Ishikawa (cell line): ENCODE measurements at regions not wholly inside any gene's neighbourhood (a gene's known extent, or its start where the extent isn't known, plus 50 kb on each side); places are given as distances from the start of the nearest gene placed in this dataset.

Experiments used
- CEBPB ChIP-seq: IDR thresholded peaks from 2 replicates; pipeline ENCODE4 v1.6.1; 2012
- CREB1 ChIP-seq: IDR thresholded peaks from 2 replicates; pipeline ENCODE4 v1.6.1; 2012; ENCODE audit warnings: low read depth
- EGR1 ChIP-seq: IDR thresholded peaks from 2 replicates; pipeline ENCODE4 v1.6.1; 2012
- EP300 ChIP-seq: IDR thresholded peaks from 2 replicates; pipeline ENCODE4 v1.6.1; 2012; ENCODE audit warnings: borderline replicate concordance
- FOXM1 ChIP-seq: IDR thresholded peaks from 2 replicates; pipeline ENCODE4 v1.6.1; 2012; ENCODE audit warnings: low read depth, borderline replicate concordance
- MAX ChIP-seq: IDR thresholded peaks from 2 replicates; pipeline ENCODE4 v1.6.1; 2012
- NFIC ChIP-seq: IDR thresholded peaks from 2 replicates; pipeline ENCODE4 v1.6.1; 2012
- RAD21 ChIP-seq: IDR thresholded peaks from 2 replicates; pipeline ENCODE4 v1.6.1; 2012; ENCODE audit warnings: low read depth
- REST ChIP-seq: IDR thresholded peaks from 2 replicates; pipeline ENCODE4 v1.6.1; 2012; ENCODE audit warnings: low read depth, mild to moderate bottlenecking
- TAF1 ChIP-seq: IDR thresholded peaks from 2 replicates; pipeline ENCODE4 v1.6.1; 2012; ENCODE audit warnings: low read depth, mild to moderate bottlenecking
- TCF12 ChIP-seq: IDR thresholded peaks from 2 replicates; pipeline ENCODE4 v1.6.1; 2012; ENCODE audit warnings: low read depth
- TEAD4 ChIP-seq: IDR thresholded peaks from 2 replicates; pipeline ENCODE4 v1.6.1; 2012
- USF1 ChIP-seq: IDR thresholded peaks from 2 replicates; pipeline ENCODE4 v1.6.1; 2012
- YY1 ChIP-seq: IDR thresholded peaks from 2 replicates; pipeline ENCODE4 v1.6.1; 2012; ENCODE audit warnings: low read depth
- ZBTB7A ChIP-seq: IDR thresholded peaks from 2 replicates; pipeline ENCODE4 v1.6.1; 2012; ENCODE audit warnings: low read depth

GRCh38 chr7:84921154-84921553 lies 265.7 kb downstream of the SEMA3D start:
- TF ChIP-seq REST (no peak), MAX (no peak), CEBPB (no peak), EGR1 (no peak), NFIC (no peak)

GRCh38 chr7:84916161-84916560 lies 270.7 kb downstream of the SEMA3D start:
- TF ChIP-seq MAX: no peak
- TF ChIP-seq TEAD4: no peak
- TF ChIP-seq TAF1: no peak
- TF ChIP-seq CREB1: no peak
- no peak for TF ChIP-seq EGR1
- no peak for TF ChIP-seq NFIC
- no peak for TF ChIP-seq CEBPB
- no peak for TF ChIP-seq ZBTB7A
- no peak for TF ChIP-seq USF1
- TF ChIP-seq EP300: no peak
- TF ChIP-seq TCF12: no peak
- no peak for TF ChIP-seq FOXM1
- no peak for TF ChIP-seq REST
- TF ChIP-seq RAD21: no peak
- TF ChIP-seq YY1: no peak

GRCh38 chr7:84914598-84914997 lies 272.3 kb downstream of the SEMA3D start:
- no peak for TF ChIP-seq MAX
- no peak for TF ChIP-seq FOXM1
- no peak for TF ChIP-seq REST
- TF ChIP-seq RAD21: peak; percentile 40
- no peak for TF ChIP-seq TEAD4

- no peak for TF ChIP-seq EP300
- TF ChIP-seq TAF1: no peak
- no peak for TF ChIP-seq TCF12
- TF ChIP-seq FOXM1: no peak
- no peak for TF ChIP-seq YY1
- no peak for TF ChIP-seq CEBPB
- no peak for TF ChIP-seq MAX
- no peak for TF ChIP-seq ZBTB7A
- no peak for TF ChIP-seq EGR1
Observed at GRCh38 chr7:84913731-84914130, 273.1 kb downstream of the SEMA3D start.

- TF ChIP-seq ZBTB7A (no peak), RAD21 (no peak), TAF1 (no peak)
Observed at GRCh38 chr7:84912993-84913635, 273.7 kb downstream of the SEMA3D start.
